Neuronal stem cell (in vitro differentiated cells): ENCODE measurements at regions not wholly inside any gene's neighbourhood (a gene's known extent, or its start where the extent isn't known, plus 50 kb on each side); places are given as distances from the start of the nearest gene placed in this dataset.

ENCODE experiments used
- DNase-seq: peaks from one replicate; pipeline ENCODE4 v3.0.0-alpha.2; 2013; ENCODE audit warnings: low spot score
- H2AFZ ChIP-seq: one replicate; pipeline ENCODE4 v1.6.1; 2013; ENCODE audit warnings: mild to moderate bottlenecking, low read length, inconsistent platforms
- H2AK5ac ChIP-seq: 2 replicates; pipeline ENCODE4 v1.6.1; 2013; ENCODE audit warnings: low read depth, mild to moderate bottlenecking, inconsistent platforms, low read length, moderate library complexity, mixed read lengths
- H2BK120ac ChIP-seq: 2 replicates; pipeline ENCODE4 v1.6.1; 2013; ENCODE audit warnings: low read depth, mild to moderate bottlenecking, inconsistent platforms, low read length, moderate library complexity, mixed read lengths
- H2BK12ac ChIP-seq: one replicate; pipeline ENCODE4 v1.6.1; 2013; ENCODE audit warnings: low read length, inconsistent platforms
- H2BK15ac ChIP-seq: 2 replicates; pipeline ENCODE4 v1.6.1; 2013; ENCODE audit warnings: mild to moderate bottlenecking, low read length, inconsistent platforms, mixed read lengths
- H2BK5ac ChIP-seq: one replicate; pipeline ENCODE4 v1.6.1; 2013; ENCODE audit warnings: inconsistent platforms, mild to moderate bottlenecking, low read length, moderate library complexity
- H3K14ac ChIP-seq: one replicate; pipeline ENCODE4 v1.6.1; 2013; ENCODE audit warnings: low read length, inconsistent platforms
- H3K18ac ChIP-seq: 2 replicates; pipeline ENCODE4 v1.6.1; 2013; ENCODE audit warnings: low read length, inconsistent platforms
- H3K23ac ChIP-seq: 2 replicates; pipeline ENCODE4 v1.6.1; 2013; ENCODE audit warnings: low read depth, mild to moderate bottlenecking, mixed read lengths, low read length, inconsistent platforms; ENCODE audit not compliant: poor library complexity
- H3K27ac ChIP-seq: replicated peaks from 3 replicates; pipeline ENCODE4 v1.5.1; 2013; ENCODE audit warnings: low read length, inconsistent platforms
- H3K27me3 ChIP-seq, 3 experiments: 2 replicates each; pipeline ENCODE4 v1.6.1; 2013; ENCODE audit warnings: low read length in 3 of 3, mild to moderate bottlenecking in 2 of 3, inconsistent platforms in 1 of 3, low read depth in 1 of 3, mixed read lengths in 1 of 3, moderate library complexity in 1 of 3; ENCODE audit not compliant: control insufficient read depth in 3 of 3, insufficient read depth in 3 of 3
- H3K36me3 ChIP-seq, 2 donors: replicated peaks in 1 of 2; 2 replicates each; pipeline ENCODE4 v1.6.1; 2013; ENCODE audit warnings: low read length in 2 of 2; ENCODE audit not compliant: control insufficient read depth in 2 of 2, insufficient read depth in 2 of 2
- H3K4ac ChIP-seq: 2 replicates; pipeline ENCODE4 v1.6.1; 2013; ENCODE audit warnings: inconsistent platforms, mild to moderate bottlenecking, low read length, moderate library complexity
- H3K4me1 ChIP-seq, 2 donors: 1 replicate in 1 of 2; 2 replicates in 1 of 2; pipeline ENCODE4 v1.6.1; 2013; ENCODE audit warnings: low read length in 2 of 2, low read depth in 1 of 2; ENCODE audit not compliant: control insufficient read depth in 2 of 2, insufficient read depth in 1 of 2
- H3K4me2 ChIP-seq: one replicate; pipeline ENCODE4 v1.6.1; 2013; ENCODE audit warnings: mild to moderate bottlenecking, low read length, inconsistent platforms; ENCODE audit not compliant: insufficient read depth, poor library complexity, severe bottlenecking
- H3K4me3 ChIP-seq, 2 donors: 2 replicates each; pipeline ENCODE4 v1.5.1; 2013; ENCODE audit warnings: low read length in 2 of 2, mild to moderate bottlenecking in 2 of 2, inconsistent platforms in 1 of 2, moderate library complexity in 1 of 2
- H3K79me1 ChIP-seq: one replicate; pipeline ENCODE4 v1.6.1; 2013; ENCODE audit warnings: low read depth, mild to moderate bottlenecking, inconsistent platforms, low read length, moderate library complexity
- H3K9ac ChIP-seq: one replicate; pipeline ENCODE4 v1.6.1; 2013; ENCODE audit warnings: mild to moderate bottlenecking, low read depth, low read length, inconsistent platforms; ENCODE audit not compliant: poor library complexity
- H3K9me3 ChIP-seq, 2 donors: replicated peaks in 1 of 2; 2 replicates each; pipeline versions ENCODE3 to v1.6.1; 2013; ENCODE audit warnings: low read length in 2 of 2, mild to moderate bottlenecking in 2 of 2, inconsistent platforms in 1 of 2, low read depth in 1 of 2, mixed read lengths in 1 of 2, moderate library complexity in 1 of 2; ENCODE audit not compliant: control insufficient read depth in 2 of 2, insufficient read depth in 1 of 2
- H4K8ac ChIP-seq: one replicate; pipeline ENCODE4 v1.6.1; 2013; ENCODE audit warnings: low read depth, mild to moderate bottlenecking, inconsistent platforms, low read length, moderate library complexity
- H4K91ac ChIP-seq: one replicate; pipeline ENCODE4 v1.6.1; 2013; ENCODE audit warnings: low read length, low read depth, mild to moderate bottlenecking, inconsistent platforms; ENCODE audit not compliant: poor library complexity
- WGBS, 2 donors: extraction: QIAGEN DNeasy Blood & Tissue Kit; methylation state at CpG; one replicate each; pipeline ENCODE4 v1.1.7; 2013; ENCODE audit warnings: missing lambda C conversion rate in 2 of 2, mixed read lengths in 1 of 2; ENCODE audit not compliant: insufficient read length in 2 of 2, insufficient replicate concordance in 1 of 2; ENCODE audit errors: extremely low coverage in 2 of 2; 5-methylcytosine and 5-hydroxymethylcytosine counted together

GRCh38 chr6:111976139-111976538, 77.8 kb upstream of the CCN6 start:
- H3K9me3 ChIP-seq: no peaks in the 10 kb centered on the region
- no peak overlapping the region for H2BK12ac ChIP-seq
- no peak overlapping the region for H3K9ac ChIP-seq
- H3K23ac ChIP-seq: no peak overlapping the region
- H2AFZ ChIP-seq: no peak overlapping the region
- H3K4ac ChIP-seq: no peak overlapping the region
- H3K4me1 ChIP-seq: peaks cover 5 to 25% of the 10 kb centered on the region in 2 donors
- no peaks in the 10 kb centered on the region for H3K36me3 ChIP-seq
- no peaks in the 10 kb centered on the region for H3K79me1 ChIP-seq
- H2BK15ac ChIP-seq: no peak overlapping the region
- no peak overlapping the region for H3K18ac ChIP-seq
- H3K27ac ChIP-seq: no peak overlapping the region
- no peak overlapping the region for H3K4me2 ChIP-seq
- WGBS, 2 donors: no CpG with 5 or more reads among the region's 2 CpGs
- H2BK5ac ChIP-seq: no peak overlapping the region
- H3K27me3 ChIP-seq: no peaks in the 10 kb centered on the region
- H4K8ac ChIP-seq: no peak overlapping the region
- H3K14ac ChIP-seq: no peak overlapping the region
- H3K4me3 ChIP-seq: no peak overlapping the region
- DNase-seq: no peak
- H4K91ac ChIP-seq: no peak overlapping the region
- no peak overlapping the region for H2BK120ac ChIP-seq
- H2AK5ac ChIP-seq: no peak overlapping the region

GRCh38 chr6:111978532-111979149, 75.3 kb upstream of the CCN6 start:
- H2BK12ac ChIP-seq: no peak overlapping the region
- DNase-seq: no peak
- no CpG with 5 or more reads among the region's 3 CpGs for WGBS, 2 donors
- H4K8ac ChIP-seq: no peak overlapping the region
- H3K23ac ChIP-seq: no peak overlapping the region
- H3K4me2 ChIP-seq: no peak overlapping the region
- H3K14ac ChIP-seq: no peak overlapping the region
- no peaks in the 10 kb centered on the region for H3K36me3 ChIP-seq
- H3K4me1 ChIP-seq: peaks cover 2 to 18% of the 10 kb centered on the region in 2 donors
- H3K18ac ChIP-seq: no peak overlapping the region
- no peak overlapping the region for H3K4ac ChIP-seq
- H3K27me3 ChIP-seq: no peaks in the 10 kb centered on the region
- no peaks in the 10 kb centered on the region for H3K9me3 ChIP-seq
- H2AFZ ChIP-seq: no peak overlapping the region
- H3K4me3 ChIP-seq: no peak overlapping the region
- H3K79me1 ChIP-seq: no peaks in the 10 kb centered on the region
- H3K27ac ChIP-seq: no peak overlapping the region
- H4K91ac ChIP-seq: no peak overlapping the region
- H2BK5ac ChIP-seq: no peak overlapping the region
- H2AK5ac ChIP-seq: no peak overlapping the region
- H3K9ac ChIP-seq: no peak overlapping the region
- no peak overlapping the region for H2BK120ac ChIP-seq
- H2BK15ac ChIP-seq: no peak overlapping the region

GRCh38 chr6:111979633-111980032, 74.3 kb upstream of the CCN6 start:
- Histone ChIP-seq H4K91ac (no peak overlapping the region), H3K4me1 (peaks cover 2 to 9% of the 10 kb centered on the region in 2 donors), H2BK15ac (no peak overlapping the region), H3K27me3 (no peaks in the 10 kb centered on the region), H3K9ac (no peak overlapping the region), H3K36me3 (no peaks in the 10 kb centered on the region), H2BK120ac (no peak overlapping the region), H3K9me3 (no peaks in the 10 kb centered on the region), H2BK12ac (no peak overlapping the region), H2AK5ac (no peak overlapping the region), H3K4ac (no peak overlapping the region), H3K79me1 (no peaks in the 10 kb centered on the region), H3K23ac (no peak overlapping the region), H4K8ac (no peak overlapping the region), H3K18ac (no peak overlapping the region), H3K27ac (no peak overlapping the region), H3K4me2 (no peak overlapping the region), H2BK5ac (no peak overlapping the region), H3K14ac (no peak overlapping the region), H2AFZ (no peak overlapping the region), H3K4me3 (no peak overlapping the region)
- no peak for DNase-seq
- no CpG with 5 or more reads among the region's 6 CpGs for WGBS, 2 donors

GRCh38 chr6:111980143-111980542, 73.8 kb upstream of the CCN6 start:
- no peak for DNase-seq
- Histone ChIP-seq H3K27ac (no peak overlapping the region), H2BK120ac (no peak overlapping the region), H4K8ac (no peak overlapping the region), H3K4me1 (peaks cover 2 to 13% of the 10 kb centered on the region in 2 donors), H4K91ac (no peak overlapping the region), H3K9ac (no peak overlapping the region), H2BK5ac (no peak overlapping the region), H3K4me2 (no peak overlapping the region), H3K79me1 (no peaks in the 10 kb centered on the region), H3K36me3 (no peaks in the 10 kb centered on the region), H3K23ac (no peak overlapping the region), H3K18ac (no peak overlapping the region), H2AK5ac (no peak overlapping the region), H2AFZ (no peak overlapping the region), H3K4ac (no peak overlapping the region), H2BK12ac (no peak overlapping the region), H3K14ac (no peak overlapping the region), H3K9me3 (no peaks in the 10 kb centered on the region), H2BK15ac (no peak overlapping the region), H3K27me3 (no peaks in the 10 kb centered on the region), H3K4me3 (no peak overlapping the region)
- WGBS, 2 donors: no CpG with 5 or more reads among the region's 6 CpGs
